ENCODE measurements at regions not wholly inside any gene's neighbourhood (a gene's known extent, or its start where the extent isn't known, plus 50 kb on each side); places are given as distances from the start of the nearest gene placed in this dataset.
"Not testable (repeated sequence)": the region's sequence is repeated elsewhere in the genome, so short reads cannot be mapped to it uniquely, and the experiment has no call there.

- no peak for DNase-seq (ENCODE audit: low read depth in 2 of 2)
Measured at GRCh38 chr10:8379906-8380832, 325.7 kb downstream of the GATA3 start.

- no peak for DNase-seq (ENCODE audit: low read depth in 2 of 2)
Measured at GRCh38 chr10:8380833-8381496, 326.5 kb downstream of the GATA3 start.

- DNase-seq (ENCODE audit: low read depth in 2 of 2), result no peak
Measured at GRCh38 chr10:8386781-8387180, 332.3 kb downstream of the GATA3 start.

GRCh38 chr10:8389630-8390029 lies 335.1 kb downstream of the GATA3 start:
- no peak for DNase-seq (ENCODE audit: low read depth in 2 of 2)

GRCh38 chr10:8392216-8392615 lies 337.7 kb downstream of the GATA3 start:
- DNase-seq (ENCODE audit: low read depth in 2 of 2), result no peak

GRCh38 chr10:8393531-8393930 lies 339.0 kb downstream of the GATA3 start:
- no peak for DNase-seq (ENCODE audit: low read depth in 2 of 2)

GRCh38 chr10:8396675-8397074 lies 342.2 kb downstream of the GATA3 start:
- no peak for DNase-seq (ENCODE audit: low read depth in 2 of 2)

GRCh38 chr10:8398771-8399170 lies 344.3 kb downstream of the GATA3 start:
- no peak for DNase-seq (ENCODE audit: low read depth in 2 of 2)

GRCh38 chr10:8400151-8400550 lies 345.7 kb downstream of the GATA3 start:
- DNase-seq (ENCODE audit: low read depth in 2 of 2), result no peak

GRCh38 chr10:8400892-8401291 lies 346.4 kb downstream of the GATA3 start:
- DNase-seq (ENCODE audit: low read depth in 2 of 2), result no peak

GRCh38 chr10:8401531-8401930 lies 347.0 kb downstream of the GATA3 start:
- DNase-seq (ENCODE audit: low read depth in 2 of 2), result no peak

- DNase-seq (ENCODE audit: low read depth in 2 of 2), result peak in 1 of 2 donors; percentile 9
Measured at GRCh38 chr10:8402576-8402975, 348.1 kb downstream of the GATA3 start.

- DNase-seq (ENCODE audit: low read depth in 2 of 2), result no peak
Measured at GRCh38 chr10:8403711-8404371, 349.4 kb downstream of the GATA3 start.

- DNase-seq (ENCODE audit: low read depth in 2 of 2), result no peak
Measured at GRCh38 chr10:8404721-8405120, 350.2 kb downstream of the GATA3 start.

- no peak for DNase-seq (ENCODE audit: low read depth in 2 of 2)
Measured at GRCh38 chr10:8405596-8405995, 351.1 kb downstream of the GATA3 start.

GRCh38 chr10:8407501-8408021 lies 353.1 kb downstream of the GATA3 start:
- no peak for DNase-seq (ENCODE audit: low read depth in 2 of 2)

- no peak for DNase-seq (ENCODE audit: low read depth in 2 of 2)
Measured at GRCh38 chr10:8410506-8410905, 356.0 kb downstream of the GATA3 start.

- no peak for DNase-seq (ENCODE audit: low read depth in 2 of 2)
Measured at GRCh38 chr10:8412541-8412940, 358.1 kb downstream of the GATA3 start.

- not testable (repeated sequence) for DNase-seq (ENCODE audit: low read depth in 2 of 2)
Measured at GRCh38 chr10:8415029-8415428, 360.5 kb downstream of the GATA3 start.

- DNase-seq (ENCODE audit: low read depth in 2 of 2), result peak in 1 of 2 donors; percentile 7
Measured at GRCh38 chr10:8416192-8416701, 361.8 kb downstream of the GATA3 start.

GRCh38 chr10:8416760-8417159 lies 362.3 kb downstream of the GATA3 start:
- DNase-seq (ENCODE audit: low read depth in 2 of 2), result no peak

GRCh38 chr10:8417631-8418030 lies 363.1 kb downstream of the GATA3 start:
- DNase-seq (ENCODE audit: low read depth in 2 of 2), result no peak
